Fibroblast of lung (primary cell): ENCODE measurements at regions not wholly inside any gene's neighbourhood (a gene's known extent, or its start where the extent isn't known, plus 50 kb on each side); places are given as distances from the start of the nearest gene placed in this dataset.

ENCODE experiments used
- DNase-seq, 2 donors: peaks; one replicate each; pipeline versions ENCODE4 v3.0.0 to v3.0.0-alpha.2; 2010; ENCODE audit warnings: low read depth in 2 of 2
- H2AFZ ChIP-seq: 2 replicates; pipeline ENCODE4 v1.5.1; 2012; ENCODE audit warnings: low read length, control low read depth, inconsistent platforms
- H3K27ac ChIP-seq: 2 replicates; pipeline ENCODE4 v1.5.1; 2011; ENCODE audit warnings: low read length, control low read depth; ENCODE audit not compliant: insufficient read depth
- H3K27me3 ChIP-seq: 2 replicates; pipeline ENCODE4 v1.5.1; 2011; ENCODE audit warnings: mild to moderate bottlenecking, low read length; ENCODE audit not compliant: control insufficient read depth, insufficient read depth
- H3K36me3 ChIP-seq: 2 replicates; pipeline ENCODE4 v1.5.1; 2011; ENCODE audit warnings: low read length; ENCODE audit not compliant: control insufficient read depth, insufficient read depth
- H3K4me1 ChIP-seq: 2 replicates; pipeline ENCODE4 v1.5.1; 2011; ENCODE audit warnings: low read length; ENCODE audit not compliant: control insufficient read depth, insufficient read depth; ENCODE audit errors: extremely low read depth
- H3K4me2 ChIP-seq: 2 replicates; pipeline ENCODE4 v1.5.1; 2011; ENCODE audit warnings: low read length, control low read depth; ENCODE audit not compliant: insufficient read depth; ENCODE audit errors: extremely low read depth
- H3K4me3 ChIP-seq, 4 experiments: fragments of 200-600 bp in 1 of 4; sonication (generic) in 1 of 4; replicated peaks in 1 of 4; 2 replicates each; pipeline ENCODE4 v1.5.1; 2011 to 2016; ENCODE audit warnings: low read length in 4 of 4, low read depth in 3 of 4, mild to moderate bottlenecking in 3 of 4, control low read depth in 2 of 4, inconsistent platforms in 1 of 4, mixed read lengths in 1 of 4; ENCODE audit not compliant: insufficient read depth in 1 of 4; ENCODE audit errors: control extremely low read depth in 1 of 4
- H3K79me2 ChIP-seq: 2 replicates; pipeline ENCODE4 v1.5.1; 2012; ENCODE audit warnings: mild to moderate bottlenecking, low read length, inconsistent platforms; ENCODE audit not compliant: control insufficient read depth, insufficient read depth
- H3K9ac ChIP-seq: 2 replicates; pipeline ENCODE4 v1.5.1; 2011; ENCODE audit warnings: mild to moderate bottlenecking, low read length, control low read depth; ENCODE audit not compliant: insufficient read depth
- H3K9me3 ChIP-seq: 2 replicates; pipeline ENCODE4 v1.5.1; 2012; ENCODE audit warnings: low read depth, low read length; ENCODE audit not compliant: control insufficient read depth, insufficient read depth
- H4K20me1 ChIP-seq: 2 replicates; pipeline ENCODE4 v1.5.1; 2011; ENCODE audit warnings: low read length; ENCODE audit not compliant: control insufficient read depth, insufficient read depth; ENCODE audit errors: extremely low read depth
- CTCF ChIP-seq, 2 donors: IDR thresholded peaks in 1 of 2; conservative IDR thresholded peaks in 1 of 2; 1 replicate in 1 of 2; 2 replicates in 1 of 2; pipeline ENCODE4 v1.5.1; 2011 to 2012; ENCODE audit warnings: low read length in 2 of 2, control low read depth in 1 of 2, inconsistent platforms in 1 of 2, low read depth in 1 of 2, mild to moderate bottlenecking in 1 of 2
- EZH2 ChIP-seq: IDR thresholded peaks from 2 replicates; pipeline ENCODE4 v1.5.1; 2012; ENCODE audit warnings: low read length, control low read depth, mild to moderate bottlenecking; ENCODE audit errors: missing control alignments

- H3K27me3 ChIP-seq: no peaks in the 10 kb centered on the region
- no peak overlapping the region for H2AFZ ChIP-seq
- no peaks in the 10 kb centered on the region for H3K36me3 ChIP-seq
- no peak overlapping the region for H3K27ac ChIP-seq
- H3K4me2 ChIP-seq: no peak overlapping the region
- H4K20me1 ChIP-seq: no peaks in the 10 kb centered on the region
- no peak overlapping the region for H3K9ac ChIP-seq
- peak in 1 of 2 donors; percentile 40 for DNase-seq
- TF ChIP-seq CTCF (conservative IDR thresholded peaks at IDR 0.05 in 1 of 2, IDR thresholded peaks at IDR 0.05 in 1 of 2; ENCODE audit: low read depth in 1 of 2, low read length in 2 of 2): no peak
- TF ChIP-seq EZH2: no peak
- no peaks in the 10 kb centered on the region for H3K79me2 ChIP-seq
- no peaks in the 10 kb centered on the region for H3K9me3 ChIP-seq
- H3K4me1 ChIP-seq: no peaks in the 10 kb centered on the region
- H3K4me3 ChIP-seq: no peak overlapping the region
Measured at GRCh38 chr1:238107322-238107721, 216.6 kb upstream of the ZP4 start.

- Histone ChIP-seq H3K4me3 (no peak overlapping the region), H3K36me3 (no peaks in the 10 kb centered on the region), H3K9ac (no peak overlapping the region), H3K9me3 (no peaks in the 10 kb centered on the region), H3K27ac (no peak overlapping the region), H3K79me2 (no peaks in the 10 kb centered on the region), H3K4me1 (no peaks in the 10 kb centered on the region), H4K20me1 (no peaks in the 10 kb centered on the region), H3K4me2 (no peak overlapping the region), H3K27me3 (no peaks in the 10 kb centered on the region), H2AFZ (no peak overlapping the region)
- DNase-seq: no peak
- TF ChIP-seq EZH2: no peak
- TF ChIP-seq CTCF (conservative IDR thresholded peaks at IDR 0.05 in 1 of 2, IDR thresholded peaks at IDR 0.05 in 1 of 2; ENCODE audit: low read depth in 1 of 2, low read length in 2 of 2): no peak
Measured at GRCh38 chr1:238104752-238105151, 214.0 kb upstream of the ZP4 start.

- no peak for TF ChIP-seq EZH2
- TF ChIP-seq CTCF (conservative IDR thresholded peaks at IDR 0.05 in 1 of 2, IDR thresholded peaks at IDR 0.05 in 1 of 2; ENCODE audit: low read depth in 1 of 2, low read length in 2 of 2): no peak
Measured at GRCh38 chr1:238101923-238102322, 211.2 kb upstream of the ZP4 start.

More at GRCh38 chr1:238101923-238102322, 211.2 kb upstream of the ZP4 start:
- no peak for DNase-seq
- no peaks in the 10 kb centered on the region for H3K9me3 ChIP-seq
- H3K79me2 ChIP-seq: no peaks in the 10 kb centered on the region
- no peak overlapping the region for H3K9ac ChIP-seq
- no peaks in the 10 kb centered on the region for H4K20me1 ChIP-seq
- no peaks in the 10 kb centered on the region for H3K27me3 ChIP-seq
- H3K4me2 ChIP-seq: no peak overlapping the region
- H3K4me3 ChIP-seq: no peak overlapping the region
- H3K27ac ChIP-seq: no peak overlapping the region
- no peaks in the 10 kb centered on the region for H3K4me1 ChIP-seq
- H3K36me3 ChIP-seq: no peaks in the 10 kb centered on the region
- H2AFZ ChIP-seq: no peak overlapping the region
